Heart right ventricle (tissue), 16 donors: ENCODE measurements at regions not wholly inside any gene's neighbourhood (a gene's known extent, or its start where the extent isn't known, plus 50 kb on each side); places are given as distances from the start of the nearest gene placed in this dataset.

Experiments
- ATAC-seq, 8 donors: fragments of 200-7000 bp; cut with Tn5 transposase; one replicate each; pipeline ENCODE4 v1.9.1; 2020; ENCODE audit warnings: mild to moderate bottlenecking in 8 of 8, moderate library complexity in 8 of 8, moderate number of reproducible peaks in 1 of 8
- DNase-seq, 2 donors: peaks; one replicate each; pipeline ENCODE4 v3.0.0-alpha.2; 2020
- H3K27ac ChIP-seq, 10 donors: fragments of 200-600 bp; sonication (generic) in 2 of 10; one replicate each; pipeline versions ENCODE4 v1.5.0 to v1.8.0; 2020 to 2022; ENCODE audit warnings: mild to moderate bottlenecking in 3 of 10
- H3K27me3 ChIP-seq, 7 donors: fragments of 200-600 bp; one replicate each; pipeline ENCODE4 v1.8.0; 2021 to 2022; ENCODE audit warnings: mild to moderate bottlenecking in 2 of 7
- H3K36me3 ChIP-seq, 9 donors: fragments of 200-600 bp; sonication (generic) in 1 of 9; one replicate each; pipeline versions ENCODE4 v1.5.0 to v1.8.0; 2020 to 2022; ENCODE audit warnings: mild to moderate bottlenecking in 2 of 9
- H3K4me1 ChIP-seq, 9 donors: fragments of 200-600 bp; sonication (generic) in 1 of 9; one replicate each; pipeline versions ENCODE4 v1.5.0 to v1.8.0; 2020 to 2022; ENCODE audit warnings: mild to moderate bottlenecking in 4 of 9
- H3K4me3 ChIP-seq, 10 donors: fragments of 200-600 bp; sonication (generic) in 2 of 10; one replicate each; pipeline versions ENCODE4 v1.5.0 to v1.8.0; 2020 to 2022; ENCODE audit warnings: mild to moderate bottlenecking in 7 of 10, moderate library complexity in 2 of 10
- H3K9me3 ChIP-seq, 11 donors: fragments of 200-600 bp in 10 of 11; sonication (generic) in 2 of 11; one replicate each; pipeline versions ENCODE4 v1.5.0 to v1.8.0; 2013 to 2022; ENCODE audit warnings: mild to moderate bottlenecking in 2 of 11, control low read depth in 1 of 11, moderate library complexity in 1 of 11
- CTCF ChIP-seq, 9 donors: fragments of 200-600 bp; sonication (generic) in 2 of 9; IDR thresholded peaks; one replicate each; pipeline versions ENCODE4 v1.5.0 to v1.8.0; 2021 to 2022; ENCODE audit warnings: antibody characterized with exemption in 9 of 9, mild to moderate bottlenecking in 5 of 9, moderate library complexity in 1 of 9
- WGBS, 2 donors: extraction: QIAGEN DNeasy Blood & Tissue Kit; methylation state at CpG; one replicate each; pipeline ENCODE4 v1.1.7; 2013; ENCODE audit warnings: inconsistent platforms in 1 of 2; 5-methylcytosine and 5-hydroxymethylcytosine counted together
- intact Hi-C, 10 donors: fragments of 100-400 bp; cut with DNase I; formaldehyde crosslinking; loops; one replicate each; pipeline versions ENCODE4 v1.11.1 to v1.14.2; 2022
- donor health status: Arrhythmogenic right ventricular cardiomyopathy.
- donor health status: ischemic (EF 13 %, LVEDD 7.1; RV severe dilation, severe dysfunction).
- donor health status: healthy with polysubstance abuse.
- donor health status: DM: no; HTN: yes; CAD: no.
- donor health status: DM: no; HTN: no; CAD: no.
- donor health status: ischemic (EF 25% LVEDD 6.9; RV normal size, moderate dysfunction).
- donor health status: ischemic (EF 25% LVEDD 5.7; RV mildly dilated, moderate dysfunction).
- donor health status: healthy.
- donor health status: DM: yes; HTN: yes; CAD: no.
- donor health status: Ischemic cardiomyopathy.
- donor health status: ischemic (EF 35%, LVEDD 5.7; RV mildly dilated, moderate dysfunction).
- donor health status: nonischemic (EF 11% LVEDD 7.7; RV severe dilation, severe dysfunction).
- donor health status: DM: yes; HTN: yes; CAD: no.
- donor health status: PGD.
- donor health status: ischemic (EF 29% LVEDD 5.4; RV normal size, mild dysfunction).
- donor health status: nonischemic (EF 23%, LVEDD 6.1; RV moderate dilation, normal function).

DNA sequence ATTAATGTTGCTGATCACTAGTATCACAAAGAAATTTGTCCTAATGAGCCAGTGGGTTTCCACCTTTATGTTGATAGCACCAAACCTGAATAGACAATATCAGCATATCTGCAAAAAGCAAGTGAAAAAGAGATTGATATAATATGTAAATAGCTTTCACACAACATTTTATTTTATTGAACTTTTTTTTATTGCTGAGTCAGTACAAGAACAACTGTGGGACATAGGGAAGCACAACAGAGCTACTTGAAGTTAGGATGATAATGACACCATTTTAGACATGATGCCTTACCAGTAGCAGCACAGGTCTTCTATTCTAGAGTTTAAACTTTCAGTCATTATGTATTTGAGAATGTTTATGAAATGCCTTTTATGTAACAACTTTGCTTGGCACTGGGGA is 554.1 kb upstream of the SETBP1 start:
- DNase-seq = no peak
- H3K4me1 ChIP-seq = no peaks in the 10 kb centered on the region
- H3K9me3 ChIP-seq = no peaks in the 10 kb centered on the region
- H3K27me3 ChIP-seq = no peaks in the 10 kb centered on the region
- no peaks in the 10 kb centered on the region for H3K36me3 ChIP-seq
- H3K27ac ChIP-seq = no peak overlapping the region
- intact Hi-C loops = loop anchor here in 2 of 10 donors (10.0 kb wide), 3 partner anchors 198 to 1258 kb away; no protein-coding TSS in a partner anchor
- no peak overlapping the region for H3K4me3 ChIP-seq
- no peak for ATAC-seq
- no peak for TF ChIP-seq CTCF (IDR thresholded peaks at IDR 0.05)

DNA sequence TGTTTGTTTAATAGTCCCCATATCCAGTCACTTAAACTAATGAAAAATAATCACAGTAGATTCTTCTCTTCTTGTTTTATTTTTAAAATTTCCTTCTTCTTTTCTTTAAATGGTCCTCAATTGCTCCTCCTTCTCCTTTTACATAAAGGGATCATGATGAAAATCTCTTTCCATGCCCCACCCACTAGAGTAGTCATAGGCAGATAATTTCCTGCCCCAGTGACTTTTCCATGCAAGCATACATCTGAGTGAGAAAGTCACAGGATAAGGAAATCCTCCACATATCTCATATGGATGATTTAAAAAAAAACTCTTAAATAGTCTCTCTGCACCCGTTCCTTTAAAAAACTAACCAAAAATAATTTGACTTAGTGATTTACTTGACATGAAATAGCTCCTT is 552.3 kb upstream of the SETBP1 start:
- no peaks in the 10 kb centered on the region for H3K9me3 ChIP-seq
- H3K4me1 ChIP-seq = no peaks in the 10 kb centered on the region
- WGBS, 2 donors = 39 to 70% methylated on average over 1 of the region's 1 CpG
- H3K27me3 ChIP-seq = no peaks in the 10 kb centered on the region
- intact Hi-C loops = loop anchor here in 2 of 10 donors (10.0 kb wide), 3 partner anchors 196 to 1256 kb away; no protein-coding TSS in a partner anchor
- TF ChIP-seq CTCF (IDR thresholded peaks at IDR 0.05) = no peak
- no peak overlapping the region for H3K27ac ChIP-seq
- DNase-seq = no peak
- no peak overlapping the region for H3K4me3 ChIP-seq
- no peak for ATAC-seq
- no peaks in the 10 kb centered on the region for H3K36me3 ChIP-seq

DNA sequence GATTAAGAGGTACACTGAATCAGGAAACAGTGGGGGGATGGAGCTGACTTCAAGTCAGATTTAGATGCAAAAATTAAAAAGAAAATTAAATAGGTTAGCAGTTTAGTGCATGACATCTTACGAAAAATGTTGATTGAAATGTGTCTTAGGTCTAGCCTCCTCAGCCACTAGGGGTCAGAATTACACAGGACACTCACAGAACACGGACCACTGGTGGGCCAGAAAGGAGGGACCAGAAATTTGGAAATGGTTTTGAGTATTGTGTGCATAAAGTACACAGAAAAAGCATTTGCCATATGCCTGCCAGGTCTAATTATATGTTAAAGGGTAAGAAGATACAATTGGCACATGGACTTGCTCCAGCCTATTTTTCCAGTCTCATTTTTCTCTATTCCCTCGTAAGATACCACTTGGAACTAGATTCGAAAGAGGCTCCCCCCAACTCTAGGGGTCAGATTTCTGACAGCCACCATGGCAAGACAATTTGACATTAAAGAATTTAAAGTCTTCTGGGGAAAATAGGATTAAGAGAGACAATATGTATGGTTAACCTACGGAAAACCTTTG is 550.2 kb upstream of the SETBP1 start:
- Histone ChIP-seq H3K36me3 (no peaks in the 10 kb centered on the region), H3K4me1 (no peaks in the 10 kb centered on the region), H3K9me3 (no peaks in the 10 kb centered on the region), H3K27ac (no peak overlapping the region), H3K27me3 (no peaks in the 10 kb centered on the region), H3K4me3 (no peak overlapping the region)
- peak in 4 of 8 donors; percentile 34 to 53 (median 48) for ATAC-seq
- intact Hi-C loops = loop anchor here in 4 of 10 donors (5.0 to 10.0 kb wide), 4 partner anchors 192 to 1254 kb away; no protein-coding TSS in a partner anchor
- peak; percentile 40 to 77 (median 64) for TF ChIP-seq CTCF (IDR thresholded peaks at IDR 0.05)
- 57 to 66% methylated on average over 5 of the region's 5 CpGs for WGBS, 2 donors
- DNase-seq = peak in 1 of 2 donors; percentile 21

GRCh38 chr18:44133483-44133882 is 547.2 kb upstream of the SETBP1 start:
- Histone ChIP-seq H3K36me3 (no peaks in the 10 kb centered on the region), H3K4me3 (no peak overlapping the region), H3K27ac (no peak overlapping the region), H3K27me3 (no peaks in the 10 kb centered on the region), H3K4me1 (no peaks in the 10 kb centered on the region), H3K9me3 (peaks cover 0 to 8% (median 0%) of the 10 kb centered on the region in 11 donors)
- intact Hi-C loops = loop anchor here in 4 of 10 donors (5.0 to 10.0 kb wide), 4 partner anchors 189 to 1251 kb away; no protein-coding TSS in a partner anchor
- 64 to 72% methylated on average over 2 of the region's 2 CpGs for WGBS, 2 donors
- DNase-seq = no peak
- ATAC-seq = no peak
- no peak for TF ChIP-seq CTCF (IDR thresholded peaks at IDR 0.05)
